ENCODE measurements at regions not wholly inside any gene's neighbourhood (a gene's known extent, or its start where the extent isn't known, plus 50 kb on each side); places are given as distances from the start of the nearest gene placed in this dataset.

DNA sequence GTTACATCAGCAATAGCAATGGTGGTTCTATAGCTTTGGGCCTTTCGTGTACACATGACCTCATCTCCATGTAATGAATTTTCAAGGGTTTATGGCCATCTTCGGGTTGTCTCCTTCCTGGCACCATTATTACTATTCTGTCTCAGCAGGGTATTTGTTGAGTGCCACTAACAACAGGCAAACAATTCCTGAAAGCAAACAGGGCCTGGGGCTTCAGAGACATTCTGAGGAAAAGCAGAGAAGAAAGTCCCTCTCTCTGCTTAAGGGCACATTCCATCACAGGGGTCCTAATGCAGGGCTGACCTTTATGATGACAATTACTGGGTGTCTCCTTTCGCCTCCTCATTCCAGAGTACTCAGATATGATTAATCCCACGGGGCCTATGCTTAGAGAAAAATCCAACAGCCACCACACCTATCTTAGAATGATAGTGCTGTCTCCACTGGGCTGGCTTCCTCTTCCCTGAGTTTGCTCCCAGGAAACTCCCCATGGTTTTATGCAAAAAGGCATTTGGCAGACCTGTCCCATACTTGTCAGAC, 540.2 kb upstream of the ZNF462 start:
- Histone ChIP-seq H3K4me3 (no peak overlapping the region), H3K36me3 (no peaks in the 10 kb centered on the region), H3K9ac (no peak overlapping the region), H3K27me3 (no peaks in the 10 kb centered on the region), H4K20me1 (no peaks in the 10 kb centered on the region), H3K4me1 (no peaks in the 10 kb centered on the region), H3K9me3 (no peaks in the 10 kb centered on the region), H3K4me2 (no peak overlapping the region), H3K27ac (no peak overlapping the region)
- TF ChIP-seq Cebpa-rat (IDR thresholded peaks at IDR 0.05): no peak

DNA sequence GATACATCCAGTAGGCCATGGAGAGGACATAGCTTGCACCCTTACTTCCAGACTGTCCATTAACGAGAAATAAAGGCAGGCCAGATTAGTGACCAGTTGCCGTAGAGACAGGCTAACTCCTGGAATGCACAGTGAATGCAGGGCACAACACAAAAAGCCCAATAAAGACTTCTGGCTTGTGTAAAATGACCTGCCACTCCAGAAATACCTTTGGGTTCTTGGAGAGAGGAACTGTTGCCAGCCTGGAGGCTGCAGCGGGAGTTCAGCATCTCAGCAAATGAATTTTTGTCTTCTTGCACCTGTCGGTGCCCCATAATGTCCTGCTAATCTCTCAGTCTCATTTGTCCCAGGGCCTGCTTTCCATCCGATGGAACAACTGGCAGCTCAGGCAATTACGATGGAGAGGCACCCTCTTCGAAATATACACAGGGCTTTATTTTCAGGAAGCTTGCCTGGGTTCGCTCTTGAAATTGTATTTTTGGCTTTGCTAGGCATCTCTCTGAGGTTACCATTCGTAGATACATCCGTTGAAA, 538.8 kb upstream of the ZNF462 start:
- Histone ChIP-seq H3K27me3 (no peaks in the 10 kb centered on the region), H3K4me3 (no peak overlapping the region), H4K20me1 (no peaks in the 10 kb centered on the region), H3K4me2 (no peak overlapping the region), H3K9me3 (no peaks in the 10 kb centered on the region), H3K27ac (no peak overlapping the region), H3K36me3 (no peaks in the 10 kb centered on the region), H3K9ac (no peak overlapping the region), H3K4me1 (no peaks in the 10 kb centered on the region)
- no peak for TF ChIP-seq Cebpa-rat (IDR thresholded peaks at IDR 0.05)

DNA sequence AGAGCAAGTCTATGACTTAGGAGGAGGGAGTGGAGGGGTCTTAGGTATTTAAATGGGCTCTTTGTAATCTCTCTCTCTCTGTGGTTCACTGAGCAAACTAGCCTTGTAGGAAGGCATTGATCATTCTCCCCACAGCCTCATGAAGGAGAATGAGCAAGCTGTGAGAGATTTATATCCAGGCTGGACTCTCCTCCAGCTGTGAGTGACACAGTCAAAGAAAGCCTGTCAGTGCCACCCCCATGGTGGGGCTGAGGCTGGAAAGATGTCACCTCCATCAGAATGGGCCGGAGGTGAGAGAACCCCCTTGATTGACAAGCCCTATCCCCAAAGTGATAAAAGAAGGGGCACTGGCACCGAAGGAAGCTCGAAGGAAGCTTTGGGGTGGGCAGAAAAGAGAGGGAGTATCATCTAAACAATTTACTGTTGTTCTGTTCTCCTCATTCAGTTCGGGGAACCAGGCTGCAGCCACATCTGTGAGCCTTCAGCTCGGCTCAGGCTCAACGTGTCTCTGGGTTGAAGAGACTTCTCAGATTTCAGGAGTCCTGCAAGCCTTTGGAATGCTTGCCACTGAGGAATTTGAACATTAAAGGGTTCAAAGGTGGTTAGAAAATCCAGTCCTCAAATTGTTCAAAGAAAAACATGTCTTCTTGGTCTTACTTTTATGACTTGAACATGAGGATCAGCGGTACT, 538.2 kb upstream of the ZNF462 start:
- Histone ChIP-seq H3K9me3 (no peaks in the 10 kb centered on the region), H3K9ac (no peak overlapping the region), H3K36me3 (no peaks in the 10 kb centered on the region), H3K27me3 (no peaks in the 10 kb centered on the region), H3K27ac (no peak overlapping the region), H3K4me1 (no peaks in the 10 kb centered on the region), H4K20me1 (no peaks in the 10 kb centered on the region), H3K4me2 (no peak overlapping the region), H3K4me3 (no peak overlapping the region)
- TF ChIP-seq Cebpa-rat (IDR thresholded peaks at IDR 0.05): no peak

DNA sequence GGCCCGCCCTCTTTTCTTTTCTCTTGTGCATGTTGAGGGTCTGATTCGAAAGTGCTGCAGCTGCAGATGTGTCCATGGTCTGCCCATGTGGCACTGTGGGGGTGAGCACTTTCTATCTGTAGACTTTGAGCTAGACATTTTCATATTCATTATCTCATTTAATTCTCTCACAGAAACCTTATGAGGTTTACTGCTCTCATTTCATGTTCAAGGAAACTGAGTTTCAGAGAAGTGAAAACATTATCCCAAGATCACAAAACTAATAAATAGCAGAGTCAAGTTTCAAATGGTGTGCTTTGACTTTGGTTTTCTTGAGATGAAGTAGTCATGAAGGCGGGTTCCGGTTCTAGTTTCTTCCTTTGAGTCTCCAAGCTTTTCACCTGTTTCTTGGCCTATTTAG, 536.5 kb upstream of the ZNF462 start:
- Histone ChIP-seq H3K27ac (no peak overlapping the region), H3K27me3 (no peaks in the 10 kb centered on the region), H3K9me3 (no peaks in the 10 kb centered on the region), H3K4me2 (no peak overlapping the region), H3K4me1 (no peaks in the 10 kb centered on the region), H3K36me3 (no peaks in the 10 kb centered on the region), H4K20me1 (no peaks in the 10 kb centered on the region), H3K4me3 (no peak overlapping the region), H3K9ac (no peak overlapping the region)
- TF ChIP-seq Cebpa-rat (IDR thresholded peaks at IDR 0.05): no peak

DNA sequence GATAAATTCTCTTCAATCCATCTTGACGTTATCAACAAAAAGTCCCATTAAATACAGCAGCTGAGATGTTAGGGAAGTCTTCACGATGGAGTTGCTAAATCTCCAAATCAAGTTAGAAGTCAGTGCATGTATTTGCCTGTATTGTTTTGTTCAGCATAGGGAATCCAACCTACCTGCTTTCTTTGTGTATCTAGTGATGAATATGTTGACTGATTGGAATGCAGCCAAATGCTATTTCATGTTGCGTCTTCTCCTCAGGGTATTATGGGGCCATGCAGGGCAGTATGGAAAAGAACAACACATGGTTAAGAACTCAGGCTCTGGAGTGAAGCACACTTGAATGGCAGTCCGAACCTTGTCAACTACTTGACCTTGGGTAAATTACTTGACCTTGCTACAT, 529.5 kb upstream of the ZNF462 start:
- Histone ChIP-seq H3K27ac (no peak overlapping the region), H3K4me1 (no peaks in the 10 kb centered on the region), H3K4me2 (no peak overlapping the region), H3K4me3 (no peak overlapping the region), H3K9ac (no peak overlapping the region), H4K20me1 (no peaks in the 10 kb centered on the region), H3K27me3 (no peaks in the 10 kb centered on the region), H3K36me3 (no peaks in the 10 kb centered on the region), H3K9me3 (no peaks in the 10 kb centered on the region)
- no peak for TF ChIP-seq Cebpa-rat (IDR thresholded peaks at IDR 0.05)

DNA sequence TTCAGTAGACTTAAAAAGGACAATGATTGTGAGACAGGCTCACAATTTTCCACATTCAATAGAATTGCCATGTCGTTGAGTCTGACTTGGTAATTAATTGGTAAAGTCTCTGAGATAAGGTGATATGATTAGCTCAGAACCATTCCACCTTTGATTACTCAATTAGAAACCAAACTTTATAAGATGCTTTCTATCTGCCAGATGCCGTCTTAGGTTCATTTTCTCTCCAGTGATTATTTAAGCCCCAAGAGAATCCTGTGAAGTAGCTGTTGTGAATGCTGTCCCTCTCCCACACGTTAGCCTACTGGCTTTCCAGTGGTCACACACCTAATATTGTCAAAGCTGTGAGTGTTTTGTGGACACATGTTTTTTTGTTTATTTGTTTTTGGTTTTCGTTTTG, 528.9 kb upstream of the ZNF462 start:
- Histone ChIP-seq H3K4me2 (no peak overlapping the region), H3K9ac (no peak overlapping the region), H3K9me3 (no peaks in the 10 kb centered on the region), H3K4me1 (no peaks in the 10 kb centered on the region), H3K36me3 (no peaks in the 10 kb centered on the region), H3K27ac (no peak overlapping the region), H4K20me1 (no peaks in the 10 kb centered on the region), H3K27me3 (no peaks in the 10 kb centered on the region), H3K4me3 (no peak overlapping the region)
- TF ChIP-seq Cebpa-rat (IDR thresholded peaks at IDR 0.05): no peak

DNA sequence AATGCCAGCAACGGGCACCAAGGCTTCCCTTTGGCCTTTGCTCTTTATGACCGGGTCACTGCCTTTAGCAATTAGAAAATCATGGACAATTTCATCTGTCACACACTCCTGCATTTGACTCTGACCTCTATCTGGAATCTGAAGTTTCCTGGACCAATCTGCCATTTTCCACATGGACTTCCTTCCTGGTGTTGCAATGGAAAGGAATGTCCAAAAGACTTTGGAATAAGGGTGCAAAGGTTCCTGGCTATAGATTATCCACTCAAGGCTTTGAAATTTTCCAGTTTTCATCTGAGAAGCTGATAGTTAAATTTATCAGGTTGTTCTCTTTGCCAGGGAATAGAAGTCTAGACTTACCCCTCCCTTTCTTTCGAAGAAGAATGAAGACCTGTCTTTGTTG, 523.1 kb upstream of the ZNF462 start:
- Histone ChIP-seq H3K4me2 (no peak overlapping the region), H3K4me1 (no peaks in the 10 kb centered on the region), H3K27me3 (no peaks in the 10 kb centered on the region), H4K20me1 (no peaks in the 10 kb centered on the region), H3K9me3 (no peaks in the 10 kb centered on the region), H3K36me3 (no peaks in the 10 kb centered on the region), H3K27ac (no peak overlapping the region), H3K4me3 (no peak overlapping the region), H3K9ac (no peak overlapping the region)
- TF ChIP-seq Cebpa-rat (IDR thresholded peaks at IDR 0.05): no peak

DNA sequence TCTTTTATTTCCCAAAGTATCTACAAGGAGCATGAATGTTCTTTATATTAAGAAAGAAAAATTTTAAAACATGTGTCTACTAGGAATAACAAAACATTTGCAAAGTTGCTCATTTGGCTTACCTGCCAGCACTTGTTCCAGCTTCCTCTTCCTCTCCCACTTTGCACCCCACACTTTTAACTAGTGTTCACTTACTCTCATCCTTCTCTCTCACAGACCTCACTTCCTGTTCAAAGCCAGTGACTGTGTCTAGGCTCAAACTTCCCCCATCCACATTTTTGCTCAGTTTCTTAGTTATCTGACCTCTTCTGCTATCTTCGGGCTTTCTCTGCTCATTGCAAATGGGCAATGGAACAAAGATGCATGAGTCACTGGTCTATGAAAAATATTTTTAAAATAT, 512.2 kb upstream of the ZNF462 start:
- no peak for TF ChIP-seq Cebpa-rat (IDR thresholded peaks at IDR 0.05)
- Histone ChIP-seq H3K4me2 (no peak overlapping the region), H3K9ac (no peak overlapping the region), H3K4me1 (no peaks in the 10 kb centered on the region), H4K20me1 (no peaks in the 10 kb centered on the region), H3K27me3 (no peaks in the 10 kb centered on the region), H3K4me3 (no peak overlapping the region), H3K9me3 (no peaks in the 10 kb centered on the region), H3K36me3 (no peaks in the 10 kb centered on the region), H3K27ac (no peak overlapping the region)

DNA sequence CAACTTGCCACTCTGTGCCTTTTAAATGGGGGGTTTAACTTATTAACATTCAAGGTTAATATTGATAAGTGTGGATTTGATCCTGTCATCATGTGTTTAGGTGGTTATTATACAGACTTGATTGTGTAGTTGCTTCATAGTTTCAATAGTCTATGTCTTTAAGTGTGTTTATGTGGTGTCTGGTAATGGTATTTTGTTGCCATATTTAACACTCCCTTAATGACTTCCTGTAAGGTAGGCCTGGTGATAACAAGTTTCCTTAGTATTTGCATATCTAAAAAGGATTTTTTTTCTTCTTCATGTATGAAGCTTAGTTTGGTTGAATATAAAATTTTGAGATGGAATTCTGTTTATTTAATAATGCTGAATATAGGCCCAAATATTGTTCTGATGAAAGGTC, 506.0 kb upstream of the ZNF462 start:
- Histone ChIP-seq H3K27ac (no peak overlapping the region), H3K9ac (no peak overlapping the region), H3K4me2 (no peak overlapping the region), H3K36me3 (no peaks in the 10 kb centered on the region), H3K9me3 (no peaks in the 10 kb centered on the region), H4K20me1 (no peaks in the 10 kb centered on the region), H3K4me3 (no peak overlapping the region), H3K4me1 (no peaks in the 10 kb centered on the region), H3K27me3 (no peaks in the 10 kb centered on the region)
- TF ChIP-seq Cebpa-rat (IDR thresholded peaks at IDR 0.05): no peak

DNA sequence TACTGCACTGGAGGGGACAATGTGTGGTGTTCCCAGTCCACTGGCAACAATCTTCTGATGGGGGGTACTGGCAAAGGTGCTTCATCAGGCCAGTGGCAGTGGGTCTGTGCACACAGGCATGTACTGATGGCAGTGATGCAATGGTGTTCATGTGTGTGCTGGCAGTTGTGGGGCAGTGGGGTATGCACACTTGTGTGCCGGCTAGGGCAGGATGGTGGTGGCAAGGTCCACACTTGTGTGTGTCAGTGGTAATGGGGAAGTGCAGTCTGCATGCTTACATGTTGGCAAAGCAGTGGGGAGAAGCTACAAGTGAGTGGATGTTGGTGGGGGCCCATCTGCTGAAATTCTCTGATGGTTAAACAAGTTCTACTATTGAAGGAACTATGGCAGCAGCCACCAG, 504.6 kb upstream of the ZNF462 start:
- Histone ChIP-seq H3K36me3 (no peaks in the 10 kb centered on the region), H4K20me1 (no peaks in the 10 kb centered on the region), H3K4me1 (no peaks in the 10 kb centered on the region), H3K9ac (no peak overlapping the region), H3K27me3 (no peaks in the 10 kb centered on the region), H3K27ac (no peak overlapping the region), H3K9me3 (no peaks in the 10 kb centered on the region), H3K4me3 (no peak overlapping the region), H3K4me2 (no peak overlapping the region)
- no peak for TF ChIP-seq Cebpa-rat (IDR thresholded peaks at IDR 0.05)
